ENCODE measurements at regions not wholly inside any gene's neighbourhood (a gene's known extent, or its start where the extent isn't known, plus 50 kb on each side); places are given as distances from the start of the nearest gene placed in this dataset.

- Histone ChIP-seq H3K27ac (ENCODE audit: low read depth in 1 of 3, low read length in 2 of 3) (no peak overlapping the region), H3K4me3 (ENCODE audit: low read depth in 1 of 3, low read length in 3 of 3) (no peak overlapping the region), H3K36me3 (ENCODE audit: control insufficient read depth in 3 of 3, insufficient read depth in 2 of 3, low read depth in 1 of 3, low read length in 3 of 3) (no peaks in the 10 kb centered on the region), H3K4me1 (ENCODE audit: control insufficient read depth in 3 of 3, insufficient read depth in 2 of 3, low read depth in 1 of 3, low read length in 2 of 3) (no peaks in the 10 kb centered on the region), H3K9me3 (ENCODE audit: control insufficient read depth in 2 of 2, insufficient read depth in 1 of 2, low read depth in 1 of 2, low read length in 1 of 2) (no peaks in the 10 kb centered on the region), H3K27me3 (ENCODE audit: control insufficient read depth in 3 of 3, insufficient read depth in 3 of 3, low read length in 3 of 3) (no peaks in the 10 kb centered on the region)
- DNase-seq (no peak), FAIRE-seq (no peak)
- WGBS, 3 donors = 90 to 91% (median 91%) methylated on average over 3 of the region's 3 CpGs
Observed at GRCh38 chr9:115482747-115483146, 364.8 kb upstream of the TNC start.

DNA sequence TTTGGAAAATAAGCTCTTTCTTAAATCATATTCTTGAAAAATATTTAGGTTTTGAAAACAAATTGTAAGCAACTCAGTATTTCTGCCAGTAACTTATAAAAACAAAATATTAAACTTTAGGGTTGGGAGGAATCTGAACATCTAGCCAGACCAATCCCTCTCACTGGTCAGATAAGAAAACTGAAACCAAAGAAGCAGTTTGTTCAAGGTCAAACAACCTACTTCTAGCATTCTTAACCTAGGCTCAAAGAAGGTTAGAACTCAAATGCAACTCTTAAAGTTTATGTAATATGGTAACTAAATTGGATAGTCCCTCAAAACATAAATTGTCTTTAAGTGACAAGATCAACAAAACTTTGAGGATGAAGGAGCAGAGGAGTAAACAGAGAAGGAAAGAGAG is 374.9 kb upstream of the TNC start:
- H3K36me3 ChIP-seq (ENCODE audit: control insufficient read depth in 3 of 3, insufficient read depth in 2 of 3, low read depth in 1 of 3, low read length in 3 of 3) = no peaks in the 10 kb centered on the region
- no peaks in the 10 kb centered on the region for H3K9me3 ChIP-seq (ENCODE audit: control insufficient read depth in 2 of 2, insufficient read depth in 1 of 2, low read depth in 1 of 2, low read length in 1 of 2)
- no peak overlapping the region for H3K4me3 ChIP-seq (ENCODE audit: low read depth in 1 of 3, low read length in 3 of 3)
- FAIRE-seq (no peak), DNase-seq (no peak)
- H3K4me1 ChIP-seq (ENCODE audit: control insufficient read depth in 3 of 3, insufficient read depth in 2 of 3, low read depth in 1 of 3, low read length in 2 of 3) = peaks cover 0 to 7% (median 0%) of the 10 kb centered on the region in 3 donors
- H3K27ac ChIP-seq (ENCODE audit: low read depth in 1 of 3, low read length in 2 of 3) = no peak overlapping the region
- H3K27me3 ChIP-seq (ENCODE audit: control insufficient read depth in 3 of 3, insufficient read depth in 3 of 3, low read length in 3 of 3) = peaks cover 0 to 3% (median 0%) of the 10 kb centered on the region in 3 donors

DNA sequence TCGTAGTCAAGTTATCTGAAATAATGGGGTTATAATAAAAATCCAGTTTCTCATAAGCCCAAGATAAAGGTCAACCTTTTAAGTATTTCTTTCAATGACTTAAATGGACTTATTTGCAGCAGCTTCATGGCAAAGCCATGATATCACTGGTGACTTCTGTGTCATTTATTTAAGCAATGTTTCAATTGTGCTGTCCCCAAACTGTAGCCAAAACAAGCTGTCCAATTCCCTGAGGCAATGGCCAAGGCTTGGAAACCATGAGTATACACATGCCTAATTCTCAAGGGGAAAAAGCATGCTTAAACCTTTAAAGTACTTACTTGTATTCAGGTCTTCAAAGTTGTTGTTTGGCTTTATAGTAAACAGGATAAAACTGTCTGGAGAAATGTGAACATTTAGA is 376.4 kb upstream of the TNC start:
- Histone ChIP-seq H3K4me3 (ENCODE audit: low read depth in 1 of 3, low read length in 3 of 3) (no peak overlapping the region), H3K4me1 (ENCODE audit: control insufficient read depth in 3 of 3, insufficient read depth in 2 of 3, low read depth in 1 of 3, low read length in 2 of 3) (peaks cover 0 to 7% (median 0%) of the 10 kb centered on the region in 3 donors), H3K27ac (ENCODE audit: low read depth in 1 of 3, low read length in 2 of 3) (no peak overlapping the region), H3K36me3 (ENCODE audit: control insufficient read depth in 3 of 3, insufficient read depth in 2 of 3, low read depth in 1 of 3, low read length in 3 of 3) (no peaks in the 10 kb centered on the region), H3K9me3 (ENCODE audit: control insufficient read depth in 2 of 2, insufficient read depth in 1 of 2, low read depth in 1 of 2, low read length in 1 of 2) (no peaks in the 10 kb centered on the region), H3K27me3 (ENCODE audit: control insufficient read depth in 3 of 3, insufficient read depth in 3 of 3, low read length in 3 of 3) (peaks cover 0 to 3% (median 0%) of the 10 kb centered on the region in 3 donors)
- DNase-seq = peak in 1 of 2 donors; percentile 8
- 2 to 35% (median 21%) methylated on average over 1 of the region's 1 CpG for WGBS, 3 donors
- no peak for FAIRE-seq

- Histone ChIP-seq H3K9me3 (ENCODE audit: control insufficient read depth in 2 of 2, insufficient read depth in 1 of 2, low read depth in 1 of 2, low read length in 1 of 2) (no peaks in the 10 kb centered on the region), H3K4me1 (ENCODE audit: control insufficient read depth in 3 of 3, insufficient read depth in 2 of 3, low read depth in 1 of 3, low read length in 2 of 3) (peaks cover 0 to 7% (median 0%) of the 10 kb centered on the region in 3 donors), H3K4me3 (ENCODE audit: low read depth in 1 of 3, low read length in 3 of 3) (no peak overlapping the region), H3K27me3 (ENCODE audit: control insufficient read depth in 3 of 3, insufficient read depth in 3 of 3, low read length in 3 of 3) (no peaks in the 10 kb centered on the region), H3K36me3 (ENCODE audit: control insufficient read depth in 3 of 3, insufficient read depth in 2 of 3, low read depth in 1 of 3, low read length in 3 of 3) (no peaks in the 10 kb centered on the region), H3K27ac (ENCODE audit: low read depth in 1 of 3, low read length in 2 of 3) (no peak overlapping the region)
- no peak for FAIRE-seq
- DNase-seq = peak; percentile 45 to 59
- 3 to 22% (median 8%) methylated on average over 6 of the region's 6 CpGs for WGBS, 3 donors
Observed at GRCh38 chr9:115495052-115495635, 377.2 kb upstream of the TNC start.

DNA sequence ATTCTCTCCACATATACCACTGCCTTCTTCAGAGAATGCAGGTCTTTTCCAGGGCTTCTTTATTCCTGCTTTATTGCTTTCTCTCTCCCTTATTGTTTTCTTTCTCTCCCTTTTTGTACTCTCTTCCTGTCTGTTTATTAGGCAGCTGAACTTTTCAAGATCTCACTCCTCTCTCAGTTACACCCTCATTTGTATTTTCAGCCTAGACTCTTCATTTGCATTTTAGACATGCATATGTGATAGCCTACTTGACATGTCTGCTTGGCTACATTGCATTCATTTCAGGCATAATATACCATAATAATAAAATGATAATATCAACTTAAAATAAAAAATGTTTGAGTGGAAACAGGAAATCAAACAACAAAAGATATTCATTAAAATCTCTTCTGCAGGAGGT is 377.9 kb upstream of the TNC start:
- no peak for FAIRE-seq

DNA sequence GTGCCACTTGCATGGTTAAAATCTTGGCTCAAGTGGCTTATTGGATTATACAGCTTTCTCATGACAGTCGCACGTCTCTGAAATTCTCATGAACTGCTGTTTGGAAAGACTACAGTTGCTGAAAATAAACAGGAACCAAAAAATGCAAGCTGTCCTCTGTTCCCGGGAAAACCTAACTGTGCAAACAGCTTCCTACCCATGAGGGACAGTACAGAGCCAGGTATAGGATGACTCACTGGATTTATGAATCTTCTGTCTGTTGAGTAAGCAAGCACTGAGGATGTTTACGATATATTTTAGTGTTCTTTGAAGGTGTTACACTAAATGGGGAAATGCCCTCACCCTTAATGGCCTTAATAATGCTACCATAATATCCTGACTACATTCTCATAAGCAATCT is 380.3 kb upstream of the TNC start:
- FAIRE-seq (no peak), DNase-seq (no peak)
- Histone ChIP-seq H3K36me3 (ENCODE audit: control insufficient read depth in 3 of 3, insufficient read depth in 2 of 3, low read depth in 1 of 3, low read length in 3 of 3) (no peaks in the 10 kb centered on the region), H3K27ac (ENCODE audit: low read depth in 1 of 3, low read length in 2 of 3) (no peak overlapping the region), H3K4me3 (ENCODE audit: low read depth in 1 of 3, low read length in 3 of 3) (no peak overlapping the region), H3K9me3 (ENCODE audit: control insufficient read depth in 2 of 2, insufficient read depth in 1 of 2, low read depth in 1 of 2, low read length in 1 of 2) (no peaks in the 10 kb centered on the region), H3K4me1 (ENCODE audit: control insufficient read depth in 3 of 3, insufficient read depth in 2 of 3, low read depth in 1 of 3, low read length in 2 of 3) (peaks cover 0 to 7% (median 0%) of the 10 kb centered on the region in 3 donors), H3K27me3 (ENCODE audit: control insufficient read depth in 3 of 3, insufficient read depth in 3 of 3, low read length in 3 of 3) (no peaks in the 10 kb centered on the region)
- 68 to 74% (median 70%) methylated on average over 4 of the region's 4 CpGs for WGBS, 3 donors

More for the DNA sequence above, 377.9 kb upstream of the TNC start:
- no peaks in the 10 kb centered on the region for H3K9me3 ChIP-seq (ENCODE audit: control insufficient read depth in 2 of 2, insufficient read depth in 1 of 2, low read depth in 1 of 2, low read length in 1 of 2)
- H3K27ac ChIP-seq (ENCODE audit: low read depth in 1 of 3, low read length in 2 of 3) = no peak overlapping the region
- H3K36me3 ChIP-seq (ENCODE audit: control insufficient read depth in 3 of 3, insufficient read depth in 2 of 3, low read depth in 1 of 3, low read length in 3 of 3) = no peaks in the 10 kb centered on the region
- no peak for DNase-seq
- H3K4me3 ChIP-seq (ENCODE audit: low read depth in 1 of 3, low read length in 3 of 3) = no peak overlapping the region
- H3K4me1 ChIP-seq (ENCODE audit: control insufficient read depth in 3 of 3, insufficient read depth in 2 of 3, low read depth in 1 of 3, low read length in 2 of 3) = peaks cover 0 to 7% (median 0%) of the 10 kb centered on the region in 3 donors
- H3K27me3 ChIP-seq (ENCODE audit: control insufficient read depth in 3 of 3, insufficient read depth in 3 of 3, low read length in 3 of 3) = no peaks in the 10 kb centered on the region

- Histone ChIP-seq H3K4me1 (ENCODE audit: control insufficient read depth in 3 of 3, insufficient read depth in 2 of 3, low read depth in 1 of 3, low read length in 2 of 3) (no peaks in the 10 kb centered on the region), H3K36me3 (ENCODE audit: control insufficient read depth in 3 of 3, insufficient read depth in 2 of 3, low read depth in 1 of 3, low read length in 3 of 3) (no peaks in the 10 kb centered on the region), H3K27me3 (ENCODE audit: control insufficient read depth in 3 of 3, insufficient read depth in 3 of 3, low read length in 3 of 3) (no peaks in the 10 kb centered on the region), H3K9me3 (ENCODE audit: control insufficient read depth in 2 of 2, insufficient read depth in 1 of 2, low read depth in 1 of 2, low read length in 1 of 2) (no peaks in the 10 kb centered on the region), H3K27ac (ENCODE audit: low read depth in 1 of 3, low read length in 2 of 3) (no peak overlapping the region), H3K4me3 (ENCODE audit: low read depth in 1 of 3, low read length in 3 of 3) (no peak overlapping the region)
- FAIRE-seq = no peak
- DNase-seq = no peak
Observed at GRCh38 chr9:115507148-115507547, 389.2 kb upstream of the TNC start.

GRCh38 chr9:115513148-115513547 is 395.2 kb upstream of the TNC start:
- H3K4me1 ChIP-seq (ENCODE audit: control insufficient read depth in 3 of 3, insufficient read depth in 2 of 3, low read depth in 1 of 3, low read length in 2 of 3) = no peaks in the 10 kb centered on the region
- H3K36me3 ChIP-seq (ENCODE audit: control insufficient read depth in 3 of 3, insufficient read depth in 2 of 3, low read depth in 1 of 3, low read length in 3 of 3) = no peaks in the 10 kb centered on the region
- no peak overlapping the region for H3K4me3 ChIP-seq (ENCODE audit: low read depth in 1 of 3, low read length in 3 of 3)
- no peaks in the 10 kb centered on the region for H3K9me3 ChIP-seq (ENCODE audit: control insufficient read depth in 2 of 2, insufficient read depth in 1 of 2, low read depth in 1 of 2, low read length in 1 of 2)
- FAIRE-seq (no peak), DNase-seq (no peak)
- H3K27me3 ChIP-seq (ENCODE audit: control insufficient read depth in 3 of 3, insufficient read depth in 3 of 3, low read length in 3 of 3) = no peaks in the 10 kb centered on the region
- H3K27ac ChIP-seq (ENCODE audit: low read depth in 1 of 3, low read length in 2 of 3) = no peak overlapping the region
- 71 to 92% (median 83%) methylated on average over 3 of the region's 3 CpGs for WGBS, 3 donors

GRCh38 chr9:115514454-115514853 is 396.5 kb upstream of the TNC start:
- Histone ChIP-seq H3K27ac (ENCODE audit: low read depth in 1 of 3, low read length in 2 of 3) (no peak overlapping the region), H3K27me3 (ENCODE audit: control insufficient read depth in 3 of 3, insufficient read depth in 3 of 3, low read length in 3 of 3) (no peaks in the 10 kb centered on the region), H3K4me1 (ENCODE audit: control insufficient read depth in 3 of 3, insufficient read depth in 2 of 3, low read depth in 1 of 3, low read length in 2 of 3) (no peaks in the 10 kb centered on the region), H3K4me3 (ENCODE audit: low read depth in 1 of 3, low read length in 3 of 3) (no peak overlapping the region), H3K36me3 (ENCODE audit: control insufficient read depth in 3 of 3, insufficient read depth in 2 of 3, low read depth in 1 of 3, low read length in 3 of 3) (no peaks in the 10 kb centered on the region), H3K9me3 (ENCODE audit: control insufficient read depth in 2 of 2, insufficient read depth in 1 of 2, low read depth in 1 of 2, low read length in 1 of 2) (no peaks in the 10 kb centered on the region)
- DNase-seq (no peak), FAIRE-seq (no peak)
